GM12872 (cell line): ENCODE measurements at regions not wholly inside any gene's neighbourhood (a gene's known extent, or its start where the extent isn't known, plus 50 kb on each side); places are given as distances from the start of the nearest gene placed in this dataset.

Experiments used
- CTCF ChIP-seq: IDR thresholded peaks from 3 replicates; pipeline ENCODE4 v1.5.1; 2011; ENCODE audit warnings: low read depth, mild to moderate bottlenecking, low read length, moderate library complexity; ENCODE audit not compliant: insufficient read depth

- TF ChIP-seq CTCF, result no peak
Measured at GRCh38 chr13:40408602-40409001, 257.8 kb downstream of the FOXO1 start.

- TF ChIP-seq CTCF, result no peak
Measured at GRCh38 chr13:40409278-40409677, 257.2 kb downstream of the FOXO1 start.

- TF ChIP-seq CTCF, result no peak
Measured at GRCh38 chr13:40410315-40410714, 256.1 kb downstream of the FOXO1 start.

GRCh38 chr13:40420160-40420740, 246.2 kb downstream of the FOXO1 start:
- no peak for TF ChIP-seq CTCF

- TF ChIP-seq CTCF, result no peak
Measured at GRCh38 chr13:40422588-40423235, 243.7 kb downstream of the FOXO1 start.

GRCh38 chr13:40428354-40428753, 238.1 kb downstream of the FOXO1 start:
- no peak for TF ChIP-seq CTCF

GRCh38 chr13:40429706-40430545, 236.5 kb downstream of the FOXO1 start:
- no peak for TF ChIP-seq CTCF
